Right lung (tissue), 2 donors: ENCODE measurements at regions not wholly inside any gene's neighbourhood (a gene's known extent, or its start where the extent isn't known, plus 50 kb on each side); places are given as distances from the start of the nearest gene placed in this dataset.
A peak's percentile ranks its signal among the peaks of the same experiment; 100 is the strongest.

Experiments used
- DNase-seq, 2 donors: peaks; one replicate each; pipeline ENCODE4 v3.0.0-alpha.2; 2013

GRCh38 chr9:12933957-12934356 lies 159.1 kb downstream of the LURAP1L start:
- no peak for DNase-seq

- no peak for DNase-seq
These were observed 159.9 kb downstream of the LURAP1L start for GRCh38 chr9:12934545-12935272.

GRCh38 chr9:12935714-12936113 lies 160.9 kb downstream of the LURAP1L start:
- no peak for DNase-seq

- no peak for DNase-seq
These were observed 179.6 kb downstream of the LURAP1L start for GRCh38 chr9:12954441-12954840.

- DNase-seq: no peak
These were observed 180.8 kb downstream of the LURAP1L start for GRCh38 chr9:12955510-12956163.

GRCh38 chr9:12956261-12956660 lies 181.4 kb downstream of the LURAP1L start:
- DNase-seq: no peak

- DNase-seq: no peak
These were observed 182.0 kb downstream of the LURAP1L start for GRCh38 chr9:12956805-12957204.

DNA sequence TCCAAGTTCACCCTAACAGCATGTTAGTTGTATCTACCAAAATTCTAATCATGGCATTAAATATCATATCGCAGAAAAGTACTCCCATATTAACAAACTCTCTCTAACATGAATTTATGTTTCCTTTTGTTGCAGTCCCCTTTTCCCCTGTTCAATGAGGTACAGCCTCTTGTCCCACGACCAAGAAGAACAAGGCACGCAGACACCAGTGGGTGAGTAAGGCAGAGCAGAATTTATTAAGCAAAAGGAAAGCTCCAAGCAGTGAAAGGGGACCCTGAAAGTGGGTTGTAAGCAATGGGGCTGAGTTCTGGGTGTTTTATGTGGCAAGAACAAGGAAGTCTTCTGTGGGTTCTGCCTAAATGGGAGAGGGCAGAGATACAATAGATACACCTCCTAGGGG lies 183.5 kb downstream of the LURAP1L start:
- no peak for DNase-seq

GRCh38 chr9:12958708-12959107 lies 183.9 kb downstream of the LURAP1L start:
- DNase-seq: no peak

GRCh38 chr9:12961276-12961809 lies 186.5 kb downstream of the LURAP1L start:
- peak in 1 of 2 donors; percentile 14 for DNase-seq

DNA sequence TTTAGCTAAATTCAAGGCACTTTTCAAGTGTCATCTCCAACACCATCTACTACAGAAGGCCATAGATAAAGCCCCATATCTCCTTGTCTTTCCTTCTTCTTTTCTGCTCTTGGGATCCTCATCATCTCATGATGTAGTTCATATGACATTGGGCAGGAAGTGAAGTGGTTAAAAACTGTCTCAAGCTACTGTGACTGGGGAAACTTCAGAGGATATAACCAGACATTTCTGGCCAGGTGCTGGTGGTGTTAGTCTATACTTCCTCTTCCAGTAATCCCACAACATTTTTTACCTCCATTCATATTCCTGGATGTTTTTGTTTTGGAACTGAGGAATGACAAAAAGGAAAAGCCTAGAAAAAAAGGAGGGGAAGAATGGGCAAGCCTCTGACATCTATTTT lies 188.7 kb downstream of the LURAP1L start:
- no peak for DNase-seq

GRCh38 chr9:12964271-12964670 lies 189.5 kb downstream of the LURAP1L start:
- no peak for DNase-seq

- DNase-seq: no peak
These were observed 190.5 kb downstream of the LURAP1L start for GRCh38 chr9:12965303-12965702.

DNA sequence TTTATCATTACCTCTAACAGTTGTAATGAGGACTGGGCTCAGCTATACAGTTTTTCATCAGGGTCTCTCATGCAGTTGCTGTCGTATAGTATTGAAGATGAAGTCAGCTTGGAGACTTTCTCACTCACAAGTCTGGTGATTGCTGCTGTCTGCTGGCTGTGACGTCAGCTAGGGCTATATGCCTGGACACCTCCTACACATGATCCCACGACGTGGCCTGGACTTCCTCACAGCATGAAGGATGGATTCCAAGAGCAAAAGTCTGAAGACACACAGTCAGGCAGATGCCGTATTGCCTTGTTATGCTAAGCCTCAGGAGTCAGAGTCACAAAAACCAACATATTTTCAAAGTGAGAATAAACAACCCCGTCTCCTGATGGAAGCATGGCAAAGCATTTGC lies 193.3 kb downstream of the LURAP1L start:
- no peak for DNase-seq

- no peak for DNase-seq
These were observed 198.1 kb downstream of the LURAP1L start for GRCh38 chr9:12972608-12973589.

DNA sequence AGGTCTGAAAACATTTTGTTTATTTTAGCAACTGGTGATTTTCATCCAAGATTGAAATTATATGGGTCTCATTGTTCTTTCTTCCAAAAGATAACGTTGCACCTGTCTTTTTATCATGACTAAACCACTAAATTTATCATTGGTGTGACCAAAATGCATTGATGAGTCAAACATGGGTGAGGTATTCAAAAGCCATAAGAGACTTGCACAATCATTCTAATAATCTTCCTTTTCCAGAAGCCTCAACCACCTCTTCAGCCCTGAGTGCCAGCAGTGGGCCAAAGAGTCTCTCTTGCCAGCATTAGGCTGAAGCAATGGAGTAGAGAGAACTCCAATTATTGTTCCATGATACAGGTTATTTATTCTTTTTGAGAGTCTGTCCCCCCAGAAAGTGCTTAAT lies 198.9 kb downstream of the LURAP1L start:
- no peak for DNase-seq

GRCh38 chr9:12974671-12975070 lies 199.9 kb downstream of the LURAP1L start:
- DNase-seq: no peak

DNA sequence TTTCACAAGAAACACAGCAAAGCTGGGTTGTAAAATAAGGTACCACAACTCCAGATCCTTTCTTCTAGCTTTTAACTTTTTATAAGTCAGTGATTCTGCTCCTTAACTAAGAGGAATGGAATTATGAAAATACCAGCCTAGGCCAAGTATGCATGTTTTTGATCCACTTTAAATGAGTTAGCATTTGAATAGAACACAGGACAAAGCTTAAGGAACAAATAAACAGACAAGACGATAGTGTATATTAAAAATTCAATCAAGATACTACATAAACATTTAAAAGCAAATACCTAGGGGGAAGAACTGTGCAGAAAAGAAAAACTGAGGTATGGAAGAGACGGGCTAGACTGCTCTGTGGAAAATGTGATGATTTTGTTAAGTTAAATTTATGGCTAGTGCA lies 200.7 kb downstream of the LURAP1L start:
- DNase-seq: no peak

DNA sequence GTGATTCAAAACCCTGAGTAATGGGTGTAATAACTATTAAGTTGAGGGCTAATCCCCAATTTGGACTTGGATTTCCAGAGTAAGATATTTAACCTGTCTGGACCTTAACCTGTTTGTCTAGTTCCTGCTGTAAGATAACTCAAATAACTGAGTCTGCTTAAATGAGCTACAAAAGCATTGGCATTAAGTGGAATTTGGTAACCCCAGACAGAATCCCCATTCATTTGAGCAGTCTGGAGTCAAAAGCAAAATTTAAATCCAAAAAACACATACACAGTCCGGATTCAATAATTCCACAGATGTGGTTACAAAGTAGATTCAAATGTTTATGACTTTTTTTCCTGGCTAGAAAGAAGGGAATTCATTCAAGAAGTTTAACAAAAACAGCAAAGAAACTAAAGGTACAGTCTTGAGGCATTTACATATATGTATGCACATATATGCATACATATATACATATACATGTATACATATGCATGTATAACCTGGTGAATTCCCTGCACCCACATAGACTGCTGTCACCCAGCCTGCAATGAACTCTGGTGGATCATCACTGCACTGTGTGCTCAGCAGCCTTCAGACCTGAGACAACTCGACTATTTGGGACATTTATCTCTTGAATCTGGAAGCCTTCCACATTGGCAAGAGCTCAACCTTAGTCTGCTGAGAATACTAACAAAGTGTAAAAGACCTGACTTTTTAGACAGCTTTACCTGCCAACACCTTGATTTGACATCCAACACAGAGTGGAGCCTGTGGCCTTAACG lies 205.4 kb downstream of the LURAP1L start:
- DNase-seq: no peak

DNA sequence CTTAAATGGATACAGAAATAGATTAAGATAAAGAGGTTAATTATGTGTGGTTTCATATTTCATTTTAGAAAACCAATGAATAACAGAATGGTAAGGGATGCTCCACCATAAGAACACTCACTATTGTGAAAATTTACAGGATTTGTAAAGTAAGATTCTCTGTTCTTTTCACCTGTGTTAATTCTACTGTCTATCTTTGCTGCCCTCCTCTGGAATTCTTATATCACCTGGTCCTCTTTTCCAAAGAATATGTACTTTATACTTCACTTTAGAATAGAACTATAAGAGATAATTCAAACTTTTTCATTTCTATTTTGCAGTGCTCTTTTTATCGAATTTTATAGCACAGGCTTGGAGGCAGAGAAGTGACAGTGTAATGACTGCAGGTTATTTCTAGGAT lies 213.4 kb downstream of the LURAP1L start:
- no peak for DNase-seq

- no peak for DNase-seq
These were observed 214.8 kb downstream of the LURAP1L start for GRCh38 chr9:12989669-12990068.
